Left kidney (tissue), 1 donor: ENCODE measurements at regions not wholly inside any gene's neighbourhood (a gene's known extent, or its start where the extent isn't known, plus 50 kb on each side); places are given as distances from the start of the nearest gene placed in this dataset.
"Not testable (repeated sequence)": the region's sequence is repeated elsewhere in the genome, so short reads cannot be mapped to it uniquely, and the experiment has no call there.

Source experiments
- DNase-seq: peaks from one replicate; pipeline ENCODE4 v3.0.0-alpha.2; 2013

GRCh38 chr22:23500508-23501260 is 79.4 kb downstream of the IGLL1 start:
- no peak for DNase-seq

GRCh38 chr22:23499845-23500500 is 80.1 kb downstream of the IGLL1 start:
- no peak for DNase-seq

DNA sequence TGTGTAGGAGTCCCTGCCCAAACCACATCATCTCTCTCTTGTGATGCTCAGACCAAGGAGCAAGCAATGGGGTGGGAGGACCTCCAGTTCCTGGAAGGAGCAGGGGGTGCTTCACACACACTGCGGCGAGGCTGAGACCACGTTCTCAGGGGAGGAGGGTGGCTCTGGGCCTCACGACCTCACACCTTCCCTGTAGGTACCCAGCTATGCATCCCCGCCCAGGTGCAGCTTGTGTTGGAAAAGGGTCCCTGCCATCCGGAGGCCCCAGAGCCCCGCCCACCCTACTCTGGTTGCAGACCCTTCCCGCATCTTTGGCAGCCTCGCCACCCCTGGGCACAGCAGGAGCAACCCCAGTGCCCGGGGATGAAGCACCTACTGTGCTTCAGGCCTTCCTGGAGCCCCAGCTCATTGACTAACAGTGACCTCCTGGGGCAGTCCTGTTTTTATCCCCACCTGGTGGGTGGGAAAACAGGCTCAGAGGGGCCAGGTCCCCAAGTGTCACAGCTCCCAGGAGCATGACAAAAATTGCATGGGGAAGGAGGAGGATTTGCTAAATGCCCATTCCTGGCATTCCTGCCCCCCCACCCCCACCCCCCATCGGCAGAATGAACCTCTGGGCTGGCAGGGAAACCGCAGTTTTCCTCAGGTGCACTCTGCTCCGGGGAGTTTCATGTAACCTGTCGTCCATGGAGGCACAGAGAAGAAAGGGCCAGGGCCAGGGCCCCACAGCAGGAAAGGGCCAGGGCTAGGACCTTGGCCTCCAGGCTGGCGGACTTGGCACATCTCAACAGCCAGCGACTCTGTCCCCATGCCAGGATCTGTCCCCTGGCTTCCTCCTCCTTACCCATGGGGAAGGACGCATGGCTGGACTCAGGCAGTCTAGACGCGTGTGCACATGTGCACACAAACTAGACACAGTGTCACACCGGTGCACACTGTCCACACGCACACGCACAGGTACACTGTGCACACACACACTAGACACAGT is 81.0 kb downstream of the IGLL1 start:
- no peak for DNase-seq

DNA sequence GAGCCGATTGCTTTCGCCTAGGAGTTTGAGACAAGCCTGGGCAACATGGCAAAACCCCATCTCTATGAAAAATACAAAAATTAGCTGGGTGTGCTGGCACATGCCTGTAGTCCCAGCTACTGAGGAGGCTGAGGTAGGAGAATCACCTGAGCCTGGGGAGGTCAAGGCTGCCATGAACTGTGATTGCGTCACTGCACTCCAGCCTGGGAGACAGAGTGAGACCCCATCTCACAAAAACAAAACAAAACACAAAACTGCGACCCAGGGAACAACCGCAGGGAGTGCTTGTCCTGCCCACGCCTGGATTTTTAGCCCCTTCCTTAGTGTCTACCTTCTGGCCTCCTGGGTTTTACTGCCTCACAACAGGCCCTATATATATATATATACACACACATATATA is 82.2 kb downstream of the IGLL1 start:
- not testable (repeated sequence) for DNase-seq

GRCh38 chr22:23497016-23497885 is 82.8 kb downstream of the IGLL1 start:
- DNase-seq: no peak

- no peak for DNase-seq
Measured at GRCh38 chr22:23496445-23496833, 83.7 kb downstream of the IGLL1 start.

DNA sequence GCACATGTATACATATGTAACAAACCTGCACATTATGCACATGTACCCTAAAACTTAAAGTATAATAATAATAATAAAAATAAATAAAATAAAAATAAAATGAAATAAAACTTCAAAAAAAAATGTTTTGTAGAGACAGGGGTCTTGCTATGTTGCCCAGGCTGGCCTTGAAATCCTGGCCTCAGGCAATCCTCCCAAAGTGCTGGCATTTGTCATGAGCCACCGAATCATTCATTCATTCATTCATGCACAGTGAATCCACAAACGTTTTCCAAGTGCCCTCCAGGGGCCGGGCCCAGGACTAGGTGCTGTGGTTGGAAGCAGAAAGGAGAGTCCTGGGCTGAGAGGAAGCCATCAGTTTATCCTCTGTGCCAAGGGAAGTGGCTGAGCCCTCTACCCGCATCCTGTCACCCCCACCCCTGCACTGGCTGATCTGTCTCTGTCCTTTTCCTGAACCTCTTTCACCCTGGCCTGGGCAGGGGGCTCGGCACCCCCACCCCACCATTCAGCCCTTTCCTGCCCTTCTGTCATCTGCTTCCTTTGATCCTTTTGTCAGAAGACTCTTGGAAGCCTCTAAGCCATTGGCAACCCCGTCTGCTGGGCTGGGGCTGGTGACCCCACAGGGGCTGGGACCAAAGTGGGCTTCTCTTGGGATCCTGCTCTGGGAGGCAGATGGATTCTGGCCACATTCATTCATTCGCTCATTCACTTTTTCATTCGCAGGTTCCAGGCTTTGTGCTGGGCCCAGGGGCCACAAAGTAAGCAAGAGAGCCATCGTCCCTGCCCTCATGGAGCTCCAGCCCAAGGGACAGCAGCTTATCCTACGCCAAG is 84.3 kb downstream of the IGLL1 start:
- DNase-seq: no peak

- DNase-seq: no peak
Measured at GRCh38 chr22:23494930-23495266, 85.2 kb downstream of the IGLL1 start.

- DNase-seq: no peak
Measured at GRCh38 chr22:23485490-23485889, 94.6 kb downstream of the IGLL1 start.

- no peak for DNase-seq
Measured at GRCh38 chr22:23484651-23485050, 95.4 kb downstream of the IGLL1 start.

GRCh38 chr22:23481369-23481768 is 98.7 kb downstream of the IGLL1 start:
- DNase-seq: no peak

GRCh38 chr22:23478175-23478574 is 101.9 kb downstream of the IGLL1 start:
- no peak for DNase-seq

GRCh38 chr22:23474531-23474930 is 105.6 kb downstream of the IGLL1 start:
- DNase-seq: not testable (repeated sequence)

GRCh38 chr22:23473901-23474300 is 106.2 kb downstream of the IGLL1 start:
- no peak for DNase-seq

DNA sequence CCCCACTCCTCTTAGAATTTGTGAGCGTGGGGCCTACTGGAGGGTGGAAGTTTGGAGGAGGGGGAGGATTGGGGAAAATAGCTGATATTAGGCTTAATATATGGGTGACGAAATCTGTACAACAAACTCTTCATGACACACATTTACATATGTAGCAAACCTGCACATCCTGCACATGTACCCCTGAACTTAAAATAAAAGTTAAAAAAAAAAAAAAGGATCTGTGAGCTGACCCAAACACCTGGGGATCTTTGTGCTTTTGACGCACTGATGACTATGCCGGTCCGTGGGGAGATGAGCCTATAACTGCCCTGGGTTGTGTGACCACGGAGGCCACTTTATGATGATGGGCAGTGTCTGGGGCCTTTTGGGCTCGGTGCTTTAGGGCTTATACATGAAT is 107.7 kb downstream of the IGLL1 start:
- DNase-seq: not testable (repeated sequence)

DNA sequence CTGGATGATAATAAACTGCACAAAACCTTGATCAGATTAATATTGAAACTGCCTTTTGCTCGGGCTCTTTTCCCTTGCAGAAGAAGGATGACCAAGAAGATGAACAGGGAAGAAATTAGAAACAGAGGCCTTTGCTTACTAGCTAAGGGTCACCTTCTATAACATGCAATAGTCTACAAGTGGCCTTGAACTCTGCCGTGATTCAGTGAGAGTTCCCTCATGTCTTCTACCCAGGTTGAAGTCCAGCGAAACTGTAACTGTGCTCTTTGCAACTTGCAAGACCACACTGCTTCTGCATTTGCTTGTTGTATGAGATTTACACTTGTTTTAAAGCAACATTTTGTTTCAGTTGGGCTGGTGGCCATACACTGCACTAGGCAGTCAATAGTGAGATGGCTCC is 108.4 kb downstream of the IGLL1 start:
- no peak for DNase-seq

- no peak for DNase-seq
Measured at GRCh38 chr22:23470811-23471389, 109.2 kb downstream of the IGLL1 start.

- DNase-seq: no peak
Measured at GRCh38 chr22:23467721-23468294, 112.3 kb downstream of the IGLL1 start.

DNA sequence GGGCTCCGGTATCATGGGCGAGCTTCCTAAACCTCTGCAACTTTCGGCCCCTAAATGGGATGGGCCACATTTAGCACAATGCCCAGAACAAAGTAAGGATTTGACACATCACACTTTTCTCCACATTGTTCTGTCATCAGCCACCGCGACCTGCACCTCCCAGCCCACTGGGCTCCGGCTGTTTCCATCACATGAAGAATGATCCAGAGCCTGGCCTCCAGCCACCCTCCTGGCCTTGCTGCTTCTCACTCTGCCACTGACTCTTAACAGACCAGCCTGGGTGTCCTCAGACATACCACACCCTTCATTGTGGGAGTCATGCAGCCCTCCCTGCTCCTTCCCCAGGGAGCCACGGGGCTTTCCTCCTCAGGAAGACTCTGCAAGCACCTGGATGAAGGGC is 113.7 kb downstream of the IGLL1 start:
- DNase-seq: no peak

DNA sequence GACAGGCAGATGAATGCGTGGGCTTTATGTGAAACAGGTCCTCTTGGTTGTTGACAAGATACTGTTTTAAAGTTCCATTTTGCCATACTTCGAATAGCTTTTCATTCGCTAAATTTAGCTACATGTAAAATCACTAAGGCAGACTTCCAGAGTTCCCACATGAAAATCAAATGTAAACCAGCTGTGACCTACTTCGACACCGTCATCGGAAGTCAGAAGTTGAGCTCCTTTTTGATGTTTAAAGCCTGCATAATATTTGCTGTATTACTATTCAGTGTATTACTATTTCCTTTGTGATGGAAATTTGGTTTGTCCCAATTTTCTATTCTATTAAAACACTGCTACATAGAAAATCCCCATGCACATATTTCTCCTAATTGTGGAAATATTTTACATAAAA is 115.3 kb downstream of the IGLL1 start:
- DNase-seq: not testable (repeated sequence)
